Left lung (tissue), 4 donors: ENCODE measurements at regions not wholly inside any gene's neighbourhood (a gene's known extent, or its start where the extent isn't known, plus 50 kb on each side); places are given as distances from the start of the nearest gene placed in this dataset.

ENCODE experiments used
- ATAC-seq: fragments of 200-7000 bp; cut with Tn5 transposase; one replicate; pipeline ENCODE4 v1.9.1; 2020; ENCODE audit warnings: moderate library complexity
- DNase-seq, 4 donors: peaks; one replicate each; pipeline ENCODE4 v3.0.0-alpha.2; 2013 to 2020
- H3K27ac ChIP-seq, 2 donors: fragments of 200-600 bp; sonication (generic) in 1 of 2; one replicate each; pipeline versions ENCODE4 v1.5.0 to v1.8.0; 2020 to 2021
- H3K27me3 ChIP-seq, 2 donors: fragments of 200-600 bp; sonication (generic) in 1 of 2; one replicate each; pipeline versions ENCODE4 v1.5.0 to v1.8.0; 2020 to 2021
- H3K36me3 ChIP-seq, 2 donors: fragments of 200-600 bp; sonication (generic) in 1 of 2; one replicate each; pipeline versions ENCODE4 v1.5.0 to v1.8.0; 2020 to 2021
- H3K4me1 ChIP-seq, 2 donors: fragments of 200-600 bp; one replicate each; pipeline ENCODE4 v1.8.0; 2021
- H3K4me3 ChIP-seq, 2 donors: fragments of 200-600 bp; sonication (generic) in 1 of 2; one replicate each; pipeline versions ENCODE4 v1.5.0 to v1.8.0; 2020 to 2021; ENCODE audit warnings: mild to moderate bottlenecking in 1 of 2
- H3K9me3 ChIP-seq, 2 donors: fragments of 200-600 bp; sonication (generic) in 1 of 2; one replicate each; pipeline versions ENCODE4 v1.5.0 to v1.8.0; 2020 to 2021
- intact Hi-C, 2 donors: fragments of 100-400 bp; cut with DNase I; formaldehyde crosslinking; loops; one replicate each; pipeline versions ENCODE4 v1.11.2 to v1.14.2; 2022
- TF ChIP-seq, protein P1 (sequence below), 2 donors: fragments of 200-600 bp; sonication (generic) in 1 of 2; IDR thresholded peaks; one replicate each; pipeline versions ENCODE4 v1.5.0 to v1.8.0; 2021; ENCODE audit warnings: antibody characterized with exemption in 2 of 2
- donor health status: DM: no; HTN: yes; CAD: no.
- donor health status: DM: no; HTN: no; CAD: no.

DNA sequence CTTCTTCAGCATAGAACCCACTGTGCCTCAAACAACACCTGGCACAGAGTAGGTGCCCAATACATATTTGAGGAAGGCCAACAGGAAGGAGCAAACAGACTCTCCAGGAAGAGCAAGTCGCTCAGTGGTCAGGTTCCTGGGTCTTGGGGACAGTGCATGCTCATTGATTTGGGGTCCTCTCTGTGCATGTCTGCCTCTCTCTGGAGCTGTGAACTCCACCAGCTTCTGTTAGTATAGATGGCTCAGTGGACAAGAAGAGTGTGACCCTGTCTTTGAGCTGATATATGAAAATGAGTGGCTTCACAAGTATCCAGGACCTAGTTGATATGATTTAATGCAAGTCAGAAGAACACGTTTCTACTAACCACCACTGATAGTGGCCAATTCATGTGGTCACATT, 98.7 kb downstream of the KCTD15 start:
- Histone ChIP-seq H3K36me3 (no peaks in the 10 kb centered on the region), H3K27ac (no peak overlapping the region), H3K4me1 (no peaks in the 10 kb centered on the region), H3K4me3 (no peak overlapping the region), H3K27me3 (no peaks in the 10 kb centered on the region), H3K9me3 (peaks cover 0 to 16% of the 10 kb centered on the region in 2 donors)
- DNase-seq (no peak), ATAC-seq (no peak)
- intact Hi-C loops: no loop called here
- TF ChIP-seq, protein P1, sequence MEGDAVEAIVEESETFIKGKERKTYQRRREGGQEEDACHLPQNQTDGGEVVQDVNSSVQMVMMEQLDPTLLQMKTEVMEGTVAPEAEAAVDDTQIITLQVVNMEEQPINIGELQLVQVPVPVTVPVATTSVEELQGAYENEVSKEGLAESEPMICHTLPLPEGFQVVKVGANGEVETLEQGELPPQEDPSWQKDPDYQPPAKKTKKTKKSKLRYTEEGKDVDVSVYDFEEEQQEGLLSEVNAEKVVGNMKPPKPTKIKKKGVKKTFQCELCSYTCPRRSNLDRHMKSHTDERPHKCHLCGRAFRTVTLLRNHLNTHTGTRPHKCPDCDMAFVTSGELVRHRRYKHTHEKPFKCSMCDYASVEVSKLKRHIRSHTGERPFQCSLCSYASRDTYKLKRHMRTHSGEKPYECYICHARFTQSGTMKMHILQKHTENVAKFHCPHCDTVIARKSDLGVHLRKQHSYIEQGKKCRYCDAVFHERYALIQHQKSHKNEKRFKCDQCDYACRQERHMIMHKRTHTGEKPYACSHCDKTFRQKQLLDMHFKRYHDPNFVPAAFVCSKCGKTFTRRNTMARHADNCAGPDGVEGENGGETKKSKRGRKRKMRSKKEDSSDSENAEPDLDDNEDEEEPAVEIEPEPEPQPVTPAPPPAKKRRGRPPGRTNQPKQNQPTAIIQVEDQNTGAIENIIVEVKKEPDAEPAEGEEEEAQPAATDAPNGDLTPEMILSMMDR (IDR thresholded peaks at IDR 0.05): no peak

DNA sequence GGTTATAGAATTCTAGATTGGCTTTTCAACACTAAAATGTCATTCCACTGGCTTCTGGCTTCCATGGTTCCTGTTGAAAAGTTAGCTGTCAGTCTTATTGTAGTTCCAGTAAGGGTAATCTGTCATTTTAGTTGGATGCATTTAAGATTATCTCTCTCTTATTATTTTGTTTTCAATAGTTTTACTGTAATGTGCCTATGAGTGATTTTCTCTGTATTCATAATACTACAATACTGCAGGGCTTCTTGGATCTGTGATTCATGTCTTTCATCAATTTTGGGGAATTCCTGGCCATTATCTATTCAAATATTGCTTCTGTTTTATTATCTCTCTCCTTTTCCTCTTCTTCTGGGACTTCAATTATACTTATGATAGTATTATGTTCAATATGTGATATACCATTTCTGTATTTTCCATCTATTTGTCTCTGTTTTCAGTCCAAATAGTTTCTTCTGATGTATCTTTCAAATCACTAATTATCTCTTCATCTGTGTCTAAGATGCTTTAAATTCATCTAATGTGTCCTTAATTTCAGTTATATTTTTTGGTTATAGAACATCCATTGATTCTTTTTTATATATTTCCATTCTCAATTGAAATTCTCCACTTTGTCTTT, 101.5 kb downstream of the KCTD15 start:
- no peaks in the 10 kb centered on the region for H3K36me3 ChIP-seq
- TF ChIP-seq, protein P1 (IDR thresholded peaks at IDR 0.05): no peak
- H3K9me3 ChIP-seq: peaks cover 0 to 16% of the 10 kb centered on the region in 2 donors
- ATAC-seq (no peak), DNase-seq (no peak)
- no peaks in the 10 kb centered on the region for H3K4me1 ChIP-seq
- H3K27me3 ChIP-seq: peaks cover 0 to under 1% of the 10 kb centered on the region in 2 donors
- H3K4me3 ChIP-seq: no peak overlapping the region
- intact Hi-C loops: no loop called here
- no peak overlapping the region for H3K27ac ChIP-seq

DNA sequence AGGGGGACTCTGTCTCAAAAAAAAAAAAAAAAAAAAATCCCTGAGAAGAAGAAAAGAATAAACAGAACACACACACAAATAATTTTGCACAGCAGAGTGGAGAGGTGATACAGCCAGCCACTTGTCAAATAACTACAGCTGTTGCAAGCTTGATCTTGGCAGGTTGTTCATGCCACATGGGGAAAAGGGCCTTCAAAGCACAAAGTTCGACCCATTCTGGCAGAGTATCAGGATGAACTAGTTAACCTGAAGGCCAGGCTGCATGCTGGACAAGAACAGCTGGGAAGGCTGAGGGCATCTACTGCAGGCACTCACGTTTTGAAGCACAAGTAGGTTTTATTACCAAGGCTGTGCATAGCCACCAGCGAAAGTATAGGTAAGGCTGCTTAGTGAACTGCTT, 104.1 kb downstream of the KCTD15 start:
- peak overlapping the region in 1 of 2 donors; percentile 37 for H3K27ac ChIP-seq
- intact Hi-C loops: no loop called here
- H3K4me1 ChIP-seq: peaks cover 0 to 8% of the 10 kb centered on the region in 2 donors
- no peak for ATAC-seq
- no peaks in the 10 kb centered on the region for H3K36me3 ChIP-seq
- DNase-seq: no peak
- H3K9me3 ChIP-seq: peaks cover 0 to 16% of the 10 kb centered on the region in 2 donors
- no peak overlapping the region for H3K4me3 ChIP-seq
- TF ChIP-seq, protein P1 (IDR thresholded peaks at IDR 0.05): no peak
- peaks cover 0 to 27% of the 10 kb centered on the region in 2 donors for H3K27me3 ChIP-seq

DNA sequence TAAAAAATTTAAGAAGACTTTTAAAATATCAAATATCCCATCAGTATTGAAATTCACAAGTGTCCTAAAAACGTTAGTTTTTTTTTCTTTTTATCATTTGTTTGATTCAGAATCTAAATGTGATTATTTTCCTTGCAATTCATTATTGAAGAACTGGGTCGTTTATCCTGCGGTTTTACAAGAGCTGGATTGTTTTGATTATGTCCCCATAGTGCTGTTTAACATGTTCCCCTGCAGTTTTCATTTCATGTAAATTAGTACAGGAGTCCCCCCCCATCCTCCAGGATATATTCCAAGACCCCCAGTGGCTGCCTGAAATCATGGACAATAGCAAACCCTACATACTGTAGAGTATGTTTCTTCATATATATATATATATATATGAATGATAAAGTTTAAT, 105.7 kb downstream of the KCTD15 start:
- no peak for DNase-seq
- TF ChIP-seq, protein P1 (IDR thresholded peaks at IDR 0.05): no peak
- intact Hi-C loops: no loop called here
- ATAC-seq: no peak
- no peak overlapping the region for H3K4me3 ChIP-seq
- H3K4me1 ChIP-seq: peaks cover 0 to 15% of the 10 kb centered on the region in 2 donors
- no peak overlapping the region for H3K27ac ChIP-seq
- peaks cover 0 to 15% of the 10 kb centered on the region in 2 donors for H3K9me3 ChIP-seq
- no peaks in the 10 kb centered on the region for H3K36me3 ChIP-seq
- H3K27me3 ChIP-seq: peaks cover 0 to 43% of the 10 kb centered on the region in 2 donors

DNA sequence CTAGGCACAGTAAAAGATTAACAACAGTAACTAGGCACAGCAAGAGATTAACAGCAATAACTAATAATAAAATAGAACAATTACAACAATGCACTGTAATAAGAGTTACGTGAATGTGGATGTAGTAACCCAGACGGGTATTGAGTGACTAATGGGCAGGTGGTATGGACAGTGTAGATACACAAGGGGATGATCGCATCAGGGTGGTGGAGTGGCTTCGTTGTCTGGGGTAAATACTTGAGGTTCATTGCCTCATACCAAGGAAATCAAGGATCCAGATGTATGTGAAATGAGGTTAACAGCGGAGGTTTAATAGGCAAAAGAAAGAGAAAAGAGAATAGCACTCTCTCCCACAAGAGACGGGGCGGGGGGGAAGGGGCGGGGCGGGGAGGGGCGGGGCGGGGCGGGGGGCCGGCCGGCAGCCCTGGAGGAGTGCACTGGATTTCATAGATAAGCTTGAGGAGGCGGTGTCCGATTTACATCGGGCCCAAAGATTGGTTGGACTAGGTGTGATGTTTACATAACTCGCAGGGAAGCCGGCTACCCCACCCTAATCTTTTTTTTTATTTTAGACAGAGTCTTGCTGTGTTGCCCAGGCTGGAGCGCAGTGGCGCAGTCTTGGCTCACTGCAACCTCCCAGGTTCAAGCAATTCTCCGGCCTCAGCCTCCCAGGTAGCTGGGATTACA, 106.3 kb downstream of the KCTD15 start:
- Histone ChIP-seq H3K9me3 (peaks cover 0 to 10% of the 10 kb centered on the region in 2 donors), H3K4me1 (peaks cover 0 to 15% of the 10 kb centered on the region in 2 donors), H3K27ac (no peak overlapping the region), H3K4me3 (no peak overlapping the region), H3K36me3 (no peaks in the 10 kb centered on the region), H3K27me3 (peaks cover 0 to 48% of the 10 kb centered on the region in 2 donors)
- intact Hi-C loops: no loop called here
- TF ChIP-seq, protein P1 (IDR thresholded peaks at IDR 0.05): no peak
- ATAC-seq (no peak), DNase-seq (no peak)
